Uterus (tissue), 2 donors: ENCODE measurements at regions not wholly inside any gene's neighbourhood (a gene's known extent, or its start where the extent isn't known, plus 50 kb on each side); places are given as distances from the start of the nearest gene placed in this dataset.

Experiments used
- CTCF ChIP-seq, 4 experiments: fragments of 200-600 bp in 2 of 4; fragments of 450-650 bp in 2 of 4; sonication (generic) in 2 of 4; IDR thresholded peaks; one replicate each; pipeline ENCODE4 v1.5.1; 2016 to 2019; ENCODE audit warnings: antibody characterized with exemption in 4 of 4, mild to moderate bottlenecking in 2 of 4, moderate library complexity in 1 of 4
- POLR2A ChIP-seq, 2 donors: fragments of 450-650 bp; IDR thresholded peaks; one replicate each; pipeline ENCODE4 v1.6.1; 2016; ENCODE audit warnings: antibody characterized with exemption in 2 of 2, mild to moderate bottlenecking in 1 of 2, moderate library complexity in 1 of 2

GRCh38 chr6:164578616-164579015, 730.8 kb downstream of the C6orf118 start:
- TF ChIP-seq CTCF (IDR thresholded peaks at IDR 0.05): no peak
- TF ChIP-seq POLR2A (IDR thresholded peaks at IDR 0.05): no peak
